Parathyroid adenoma (tissue), 2 donors: ENCODE measurements at regions not wholly inside any gene's neighbourhood (a gene's known extent, or its start where the extent isn't known, plus 50 kb on each side); places are given as distances from the start of the nearest gene placed in this dataset.

Experiments used
- H2AFZ ChIP-seq: fragments of 300-600 bp; sonication (generic); one replicate; pipeline ENCODE4 v1.7.0; 2017; ENCODE audit warnings: antibody characterized with exemption, mild to moderate bottlenecking
- H3K27ac ChIP-seq: fragments of 300-600 bp; sonication (generic); one replicate; pipeline ENCODE4 v1.7.0; 2017
- H3K27me3 ChIP-seq: fragments of 300-600 bp; sonication (generic); one replicate; pipeline ENCODE4 v1.7.0; 2017; ENCODE audit warnings: low read length; ENCODE audit not compliant: control insufficient read depth, insufficient read depth
- H3K36me3 ChIP-seq: fragments of 300-600 bp; sonication (generic); one replicate; pipeline ENCODE4 v1.7.0; 2017; ENCODE audit warnings: low read length; ENCODE audit not compliant: control insufficient read depth, insufficient read depth
- H3K4me1 ChIP-seq: fragments of 300-600 bp; sonication (generic); one replicate; pipeline ENCODE4 v1.7.0; 2017; ENCODE audit warnings: control low read depth
- H3K4me2 ChIP-seq: fragments of 300-600 bp; sonication (generic); one replicate; pipeline ENCODE4 v1.7.0; 2017; ENCODE audit warnings: low read length
- H3K4me3 ChIP-seq: fragments of 300-600 bp; sonication (generic); one replicate; pipeline ENCODE4 v1.7.0; 2017; ENCODE audit warnings: low read depth, low read length
- H3K79me2 ChIP-seq: fragments of 300-600 bp; sonication (generic); one replicate; pipeline ENCODE4 v1.7.0; 2017; ENCODE audit warnings: control low read depth
- H3K9ac ChIP-seq: fragments of 300-600 bp; sonication (generic); one replicate; pipeline ENCODE4 v1.7.0; 2017; ENCODE audit warnings: mild to moderate bottlenecking
- H3K9me3 ChIP-seq: fragments of 300-600 bp; sonication (generic); one replicate; pipeline ENCODE4 v1.7.0; 2017; ENCODE audit warnings: low read length; ENCODE audit not compliant: control insufficient read depth
- CTCF ChIP-seq: fragments of 300-600 bp; sonication (generic); IDR thresholded peaks from one replicate; pipeline ENCODE4 v1.7.0; 2017; ENCODE audit warnings: antibody characterized with exemption, mild to moderate bottlenecking
- donor health status: primary hyperparathyroidism.

GRCh38 chr5:113825176-113825575 is 311.7 kb downstream of the YTHDC2 start:
- Histone ChIP-seq H3K9ac (no peak overlapping the region), H3K4me1 (no peaks in the 10 kb centered on the region), H3K36me3 (no peaks in the 10 kb centered on the region), H3K4me3 (no peak overlapping the region), H3K27me3 (no peaks in the 10 kb centered on the region), H2AFZ (no peak overlapping the region), H3K9me3 (no peaks in the 10 kb centered on the region), H3K4me2 (no peak overlapping the region), H3K79me2 (no peaks in the 10 kb centered on the region), H3K27ac (no peak overlapping the region)
- TF ChIP-seq CTCF, result no peak

GRCh38 chr5:113846941-113847340 is 333.4 kb downstream of the YTHDC2 start:
- no peak overlapping the region for H3K4me3 ChIP-seq
- no peak for TF ChIP-seq CTCF
- H3K4me1 ChIP-seq, result no peaks in the 10 kb centered on the region

GRCh38 chr5:113864437-113864836 is 350.9 kb downstream of the YTHDC2 start:
- no peak for TF ChIP-seq CTCF
- Histone ChIP-seq H3K27me3 (no peaks in the 10 kb centered on the region), H3K4me2 (no peak overlapping the region), H3K79me2 (no peaks in the 10 kb centered on the region), H2AFZ (no peak overlapping the region), H3K27ac (no peak overlapping the region), H3K4me3 (no peak overlapping the region), H3K9ac (no peak overlapping the region), H3K9me3 (no peaks in the 10 kb centered on the region), H3K4me1 (no peaks in the 10 kb centered on the region), H3K36me3 (no peaks in the 10 kb centered on the region)

More at GRCh38 chr5:113846941-113847340, 333.4 kb downstream of the YTHDC2 start:
- Histone ChIP-seq H3K4me2 (no peak overlapping the region), H3K9me3 (no peaks in the 10 kb centered on the region), H3K27me3 (no peaks in the 10 kb centered on the region), H3K9ac (no peak overlapping the region), H3K36me3 (no peaks in the 10 kb centered on the region), H2AFZ (peak overlapping the region; percentile 54), H3K27ac (no peak overlapping the region), H3K79me2 (no peaks in the 10 kb centered on the region)

GRCh38 chr5:113866763-113867162 is 353.3 kb downstream of the YTHDC2 start:
- no peak for TF ChIP-seq CTCF
- Histone ChIP-seq H3K36me3 (no peaks in the 10 kb centered on the region), H3K4me3 (no peak overlapping the region), H2AFZ (no peak overlapping the region), H3K9ac (no peak overlapping the region), H3K27me3 (no peaks in the 10 kb centered on the region), H3K4me2 (no peak overlapping the region), H3K9me3 (no peaks in the 10 kb centered on the region), H3K79me2 (no peaks in the 10 kb centered on the region), H3K27ac (no peak overlapping the region), H3K4me1 (no peaks in the 10 kb centered on the region)

GRCh38 chr5:113869611-113870010 is 356.1 kb downstream of the YTHDC2 start:
- TF ChIP-seq CTCF, result no peak
- Histone ChIP-seq H3K9me3 (no peaks in the 10 kb centered on the region), H3K9ac (no peak overlapping the region), H3K4me2 (no peak overlapping the region), H3K79me2 (no peaks in the 10 kb centered on the region), H2AFZ (no peak overlapping the region), H3K27ac (no peak overlapping the region), H3K36me3 (no peaks in the 10 kb centered on the region), H3K4me3 (no peak overlapping the region), H3K4me1 (no peaks in the 10 kb centered on the region), H3K27me3 (no peaks in the 10 kb centered on the region)
